ENCODE measurements at regions not wholly inside any gene's neighbourhood (a gene's known extent, or its start where the extent isn't known, plus 50 kb on each side); places are given as distances from the start of the nearest gene placed in this dataset.
A peak's percentile ranks its signal among the peaks of the same experiment; 100 is the strongest.

GRCh38 chr5:61969755-61970154 is 336.3 kb upstream of the KIF2A start:
- H3K27me3 ChIP-seq, result no peaks in the 10 kb centered on the region
- H3K27ac ChIP-seq, result no peak overlapping the region
- ATAC-seq (no peak), DNase-seq (no peak)
- H3K36me3 ChIP-seq (replicated peaks in 1 of 2; ENCODE audit: insufficient read depth in 1 of 2, low read depth in 2 of 2), result no peaks in the 10 kb centered on the region
- H3K4me3 ChIP-seq, result no peak overlapping the region
- H3K9me3 ChIP-seq, result no peaks in the 10 kb centered on the region
- intact Hi-C loops (cut with DNase I), result no loop called here
- no peaks in the 10 kb centered on the region for H3K4me1 ChIP-seq
- no peak for TF ChIP-seq POLR2A (IDR thresholded peaks at IDR 0.05)
- TF ChIP-seq, protein P1, sequence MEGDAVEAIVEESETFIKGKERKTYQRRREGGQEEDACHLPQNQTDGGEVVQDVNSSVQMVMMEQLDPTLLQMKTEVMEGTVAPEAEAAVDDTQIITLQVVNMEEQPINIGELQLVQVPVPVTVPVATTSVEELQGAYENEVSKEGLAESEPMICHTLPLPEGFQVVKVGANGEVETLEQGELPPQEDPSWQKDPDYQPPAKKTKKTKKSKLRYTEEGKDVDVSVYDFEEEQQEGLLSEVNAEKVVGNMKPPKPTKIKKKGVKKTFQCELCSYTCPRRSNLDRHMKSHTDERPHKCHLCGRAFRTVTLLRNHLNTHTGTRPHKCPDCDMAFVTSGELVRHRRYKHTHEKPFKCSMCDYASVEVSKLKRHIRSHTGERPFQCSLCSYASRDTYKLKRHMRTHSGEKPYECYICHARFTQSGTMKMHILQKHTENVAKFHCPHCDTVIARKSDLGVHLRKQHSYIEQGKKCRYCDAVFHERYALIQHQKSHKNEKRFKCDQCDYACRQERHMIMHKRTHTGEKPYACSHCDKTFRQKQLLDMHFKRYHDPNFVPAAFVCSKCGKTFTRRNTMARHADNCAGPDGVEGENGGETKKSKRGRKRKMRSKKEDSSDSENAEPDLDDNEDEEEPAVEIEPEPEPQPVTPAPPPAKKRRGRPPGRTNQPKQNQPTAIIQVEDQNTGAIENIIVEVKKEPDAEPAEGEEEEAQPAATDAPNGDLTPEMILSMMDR (IDR thresholded peaks at IDR 0.05), result no peak
- 93 to 100% methylated on average over 2 of the region's 2 CpGs for WGBS, 2 donors

- Histone ChIP-seq H3K36me3 (replicated peaks in 1 of 2; ENCODE audit: insufficient read depth in 1 of 2, low read depth in 2 of 2) (no peaks in the 10 kb centered on the region), H3K27me3 (no peaks in the 10 kb centered on the region), H3K4me1 (no peaks in the 10 kb centered on the region), H3K9me3 (no peaks in the 10 kb centered on the region), H3K4me3 (no peak overlapping the region), H3K27ac (no peak overlapping the region)
- intact Hi-C loops (cut with DNase I), result no loop called here
- TF ChIP-seq POLR2A (IDR thresholded peaks at IDR 0.05), result no peak
- TF ChIP-seq, protein P1 (IDR thresholded peaks at IDR 0.05), result no peak
- 72 to 85% methylated on average over 7 of the region's 7 CpGs for WGBS, 2 donors
- ATAC-seq (no peak), DNase-seq (no peak)
These were observed 335.8 kb upstream of the KIF2A start for GRCh38 chr5:61970218-61970617.

GRCh38 chr5:61974680-61975079 is 331.3 kb upstream of the KIF2A start:
- Histone ChIP-seq H3K9me3 (no peaks in the 10 kb centered on the region), H3K4me1 (no peaks in the 10 kb centered on the region), H3K27ac (no peak overlapping the region), H3K4me3 (no peak overlapping the region), H3K27me3 (no peaks in the 10 kb centered on the region), H3K36me3 (replicated peaks in 1 of 2; ENCODE audit: insufficient read depth in 1 of 2, low read depth in 2 of 2) (no peaks in the 10 kb centered on the region)
- no peak for ATAC-seq
- 70 to 78% methylated on average over 6 of the region's 6 CpGs for WGBS, 2 donors
- intact Hi-C loops (cut with DNase I), result no loop called here
- TF ChIP-seq, protein P1 (IDR thresholded peaks at IDR 0.05), result no peak
- TF ChIP-seq POLR2A (IDR thresholded peaks at IDR 0.05), result no peak
- DNase-seq, result no peak

DNA sequence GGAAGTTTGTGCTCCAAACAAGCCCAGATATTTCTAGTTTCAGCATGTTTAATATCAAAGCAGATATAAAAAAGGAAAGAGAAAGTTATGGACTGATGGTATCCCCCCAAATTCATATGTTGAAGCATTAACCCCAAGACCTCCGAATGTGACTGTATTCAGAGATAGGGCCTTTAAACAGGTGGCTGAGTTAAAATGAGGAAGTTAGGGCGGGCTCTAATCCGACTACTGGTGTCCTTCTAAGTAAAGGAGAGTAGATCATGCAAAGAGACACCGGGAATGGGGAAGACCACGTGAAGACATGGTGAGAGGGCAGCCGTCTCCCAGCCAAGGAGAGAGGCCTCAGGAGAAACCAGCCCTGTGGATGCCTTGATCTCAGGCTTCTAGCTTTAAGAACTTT is 324.1 kb upstream of the KIF2A start:
- ATAC-seq, result no peak
- Histone ChIP-seq H3K4me3 (no peak overlapping the region), H3K9me3 (no peaks in the 10 kb centered on the region), H3K27me3 (no peaks in the 10 kb centered on the region), H3K4me1 (no peaks in the 10 kb centered on the region), H3K36me3 (replicated peaks in 1 of 2; ENCODE audit: insufficient read depth in 1 of 2, low read depth in 2 of 2) (no peaks in the 10 kb centered on the region), H3K27ac (no peak overlapping the region)
- TF ChIP-seq, protein P1 (IDR thresholded peaks at IDR 0.05), result no peak
- no peak for TF ChIP-seq POLR2A (IDR thresholded peaks at IDR 0.05)
- intact Hi-C loops (cut with DNase I), result no loop called here
- WGBS, 2 donors, result 66 to 67% methylated on average over 6 of the region's 6 CpGs
- no peak for DNase-seq

DNA sequence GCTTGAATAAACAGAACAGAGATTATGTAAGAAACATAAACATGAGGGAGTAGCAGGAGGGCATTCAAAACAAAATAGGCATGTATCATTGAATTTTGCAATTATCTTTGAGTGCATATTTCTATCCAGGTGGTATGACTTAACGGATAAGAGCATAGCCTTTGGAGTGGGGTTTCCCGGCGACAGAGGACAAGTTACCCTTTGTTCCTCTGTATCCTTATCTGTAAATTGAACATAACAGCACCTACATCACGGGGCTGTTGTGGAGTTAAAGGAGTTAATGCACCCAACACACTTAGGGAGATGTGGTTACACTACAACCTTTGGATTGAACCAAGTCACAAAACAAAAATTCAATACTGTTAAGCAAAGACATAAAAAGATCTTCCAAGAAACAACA is 314.6 kb upstream of the KIF2A start:
- peak overlapping the region in 2 of 4 donors; percentile 24 for H3K27ac ChIP-seq
- peak; percentile 77 for ATAC-seq
- intact Hi-C loops (cut with DNase I), result no loop called here
- H3K36me3 ChIP-seq (replicated peaks in 1 of 2; ENCODE audit: insufficient read depth in 1 of 2, low read depth in 2 of 2), result no peaks in the 10 kb centered on the region
- no peaks in the 10 kb centered on the region for H3K27me3 ChIP-seq
- H3K4me3 ChIP-seq, result no peak overlapping the region
- TF ChIP-seq POLR2A (IDR thresholded peaks at IDR 0.05), result no peak
- TF ChIP-seq, protein P1 (IDR thresholded peaks at IDR 0.05), result no peak
- H3K9me3 ChIP-seq, result no peaks in the 10 kb centered on the region
- peaks cover 6% of the 10 kb centered on the region for H3K4me1 ChIP-seq
- WGBS, 2 donors, result 46 to 56% methylated on average over 4 of the region's 4 CpGs
- no peak for DNase-seq

All from body of pancreas (tissue), 4 donors.